ENCODE measurements at regions not wholly inside any gene's neighbourhood (a gene's known extent, or its start where the extent isn't known, plus 50 kb on each side); places are given as distances from the start of the nearest gene placed in this dataset.
"Not testable (repeated sequence)": the region's sequence is repeated elsewhere in the genome, so short reads cannot be mapped to it uniquely, and the experiment has no call there.

DNA sequence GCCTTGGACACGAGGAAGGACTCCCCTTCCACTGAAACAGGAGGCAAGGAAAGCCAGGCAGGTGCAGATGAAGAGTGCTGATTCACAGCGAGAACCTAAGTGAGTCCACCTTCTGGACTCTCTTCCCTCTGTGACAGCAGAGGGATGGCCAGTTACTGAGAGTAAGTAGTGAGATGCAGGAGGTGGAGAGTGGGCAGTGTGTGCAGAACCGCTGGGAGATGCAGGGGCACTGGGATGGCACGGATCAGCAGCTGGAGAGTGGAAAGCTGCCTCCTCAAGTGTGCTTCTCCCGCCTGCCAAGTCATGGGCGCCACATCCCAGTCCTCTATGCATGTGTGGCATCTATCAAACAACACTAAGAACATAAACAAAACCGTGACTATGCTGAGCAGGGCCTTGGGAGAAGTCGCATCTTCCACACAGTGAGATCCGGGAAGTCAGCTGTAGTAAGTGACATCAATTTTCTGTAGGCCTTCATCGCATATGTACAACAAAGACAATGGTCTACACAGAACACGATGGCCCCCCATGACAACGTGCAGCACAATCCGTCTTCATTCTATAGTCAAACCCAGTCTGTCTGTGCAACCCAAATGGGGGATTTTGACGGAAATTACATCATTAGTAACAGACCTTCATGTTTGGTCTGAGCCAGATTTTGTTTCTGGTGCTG lies 217.4 kb upstream of the KLF14 start:
- no peak overlapping the region for H3K27ac Mint-ChIP-seq
- DNase-seq (peak; percentile 49 to 58 (median 50)), ATAC-seq (replicated peaks) (peak; percentile 85)
- peaks cover 30% of the 10 kb centered on the region for H3K36me3 Mint-ChIP-seq (ENCODE audit: insufficient read depth)
- no peaks in the 10 kb centered on the region for H3K27me3 Mint-ChIP-seq
- no peak overlapping the region for H3K4me3 Mint-ChIP-seq
- H3K4me1 Mint-ChIP-seq (ENCODE audit: low read depth in 2 of 2): peaks cover 54 to 59% of the 10 kb centered on the region in 2 donors
- no peaks in the 10 kb centered on the region for H3K9me3 Mint-ChIP-seq

- Mint-ChIP-seq H3K4me1 (ENCODE audit: low read depth in 2 of 2) (peaks cover 53 to 58% of the 10 kb centered on the region in 2 donors), H3K27ac (no peak overlapping the region), H3K27me3 (no peaks in the 10 kb centered on the region), H3K9me3 (no peaks in the 10 kb centered on the region), H3K36me3 (ENCODE audit: insufficient read depth) (peaks cover 30% of the 10 kb centered on the region), H3K4me3 (no peak overlapping the region)
- DNase-seq: no peak
- ATAC-seq (replicated peaks): no peak
Measured at GRCh38 chr7:130951976-130952876, 218.2 kb upstream of the KLF14 start.

DNA sequence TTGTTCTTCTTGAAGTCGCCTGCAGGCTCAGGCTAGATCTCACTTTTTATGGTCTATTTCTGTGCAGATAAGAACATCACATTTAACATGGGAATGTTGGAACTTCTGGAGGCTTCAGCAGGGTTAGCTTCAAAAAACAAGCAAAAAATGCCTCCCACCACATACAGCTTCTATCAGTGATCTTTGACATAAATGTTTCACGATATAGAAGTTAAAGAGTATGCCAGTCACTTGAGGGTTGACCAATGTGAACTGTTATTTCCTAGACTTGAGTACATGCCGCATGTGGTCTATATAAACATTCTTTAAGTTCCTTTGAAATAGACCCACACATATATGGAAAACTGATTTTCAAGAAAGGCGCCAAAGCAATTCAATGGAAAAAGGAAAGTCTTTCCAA lies 219.2 kb upstream of the KLF14 start:
- no peaks in the 10 kb centered on the region for H3K27me3 Mint-ChIP-seq
- H3K4me3 Mint-ChIP-seq: no peak overlapping the region
- peaks cover 36% of the 10 kb centered on the region for H3K36me3 Mint-ChIP-seq (ENCODE audit: insufficient read depth)
- H3K4me1 Mint-ChIP-seq (ENCODE audit: low read depth in 2 of 2): peaks cover 53 to 57% of the 10 kb centered on the region in 2 donors
- no peak overlapping the region for H3K27ac Mint-ChIP-seq
- DNase-seq (no peak), ATAC-seq (replicated peaks) (no peak)
- no peaks in the 10 kb centered on the region for H3K9me3 Mint-ChIP-seq

DNA sequence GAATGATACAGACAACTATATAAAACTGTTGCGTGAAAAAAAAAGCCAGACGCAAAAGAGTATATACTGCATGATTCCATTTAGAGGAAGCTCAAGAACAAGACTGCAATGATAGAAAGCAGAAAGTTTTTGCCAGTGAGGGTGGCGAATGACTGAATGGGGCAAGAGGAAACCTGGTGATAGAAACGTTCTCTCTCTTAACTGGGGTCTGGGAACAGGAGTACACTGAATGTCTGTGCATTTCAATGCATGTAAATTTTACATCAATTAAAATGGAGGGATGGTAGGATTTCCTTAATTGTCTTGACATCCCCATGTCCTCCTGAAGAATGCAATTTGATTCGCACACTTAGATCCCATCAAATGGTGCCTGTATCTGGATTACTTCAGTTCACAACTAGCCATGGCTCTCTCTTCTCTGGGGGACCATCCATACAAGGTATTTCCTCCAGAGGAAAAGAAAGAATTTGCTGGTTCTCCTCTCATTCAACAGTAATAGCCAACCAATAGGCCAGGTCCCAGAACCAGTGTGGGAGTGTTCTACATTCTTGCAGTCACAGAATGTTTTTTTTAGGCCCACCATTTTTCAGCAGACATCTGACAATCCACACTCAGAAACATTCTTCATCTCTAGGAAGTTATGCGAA lies 221.0 kb upstream of the KLF14 start:
- H3K9me3 Mint-ChIP-seq: no peaks in the 10 kb centered on the region
- H3K27me3 Mint-ChIP-seq: no peaks in the 10 kb centered on the region
- peak overlapping the region; percentile 91 to 93 for H3K27ac Mint-ChIP-seq
- H3K36me3 Mint-ChIP-seq (ENCODE audit: insufficient read depth): peaks cover 53% of the 10 kb centered on the region
- H3K4me1 Mint-ChIP-seq (ENCODE audit: low read depth in 2 of 2): peaks cover 60 to 69% of the 10 kb centered on the region in 2 donors
- ATAC-seq (replicated peaks) (no peak), DNase-seq (no peak)
- peak overlapping the region in 1 of 2 donors; percentile 81 for H3K4me3 Mint-ChIP-seq

- Mint-ChIP-seq H3K9me3 (no peaks in the 10 kb centered on the region), H3K36me3 (ENCODE audit: insufficient read depth) (peaks cover 58% of the 10 kb centered on the region), H3K4me1 (ENCODE audit: low read depth in 2 of 2) (peaks cover 64 to 72% of the 10 kb centered on the region in 2 donors), H3K4me3 (peak overlapping the region in 1 of 2 donors; percentile 81), H3K27ac (peak overlapping the region; percentile 91 to 93), H3K27me3 (no peaks in the 10 kb centered on the region)
- no peak for ATAC-seq (replicated peaks)
- DNase-seq: no peak
Measured at GRCh38 chr7:130955565-130955919, 221.5 kb upstream of the KLF14 start.

- peak overlapping the region; percentile 91 to 93 for H3K27ac Mint-ChIP-seq
- peak overlapping the region in 1 of 2 donors; percentile 81 for H3K4me3 Mint-ChIP-seq
- peaks cover 68% of the 10 kb centered on the region for H3K36me3 Mint-ChIP-seq (ENCODE audit: insufficient read depth)
- H3K27me3 Mint-ChIP-seq: no peaks in the 10 kb centered on the region
- no peaks in the 10 kb centered on the region for H3K9me3 Mint-ChIP-seq
- H3K4me1 Mint-ChIP-seq (ENCODE audit: low read depth in 2 of 2): peaks cover 66 to 80% of the 10 kb centered on the region in 2 donors
- DNase-seq: no peak
- ATAC-seq (replicated peaks): no peak
Measured at GRCh38 chr7:130956417-130957136, 222.6 kb upstream of the KLF14 start.

- Mint-ChIP-seq H3K9me3 (no peaks in the 10 kb centered on the region), H3K36me3 (ENCODE audit: insufficient read depth) (peaks cover 72% of the 10 kb centered on the region), H3K4me1 (ENCODE audit: low read depth in 2 of 2) (peaks cover 70 to 84% of the 10 kb centered on the region in 2 donors), H3K27ac (peak overlapping the region; percentile 91 to 93), H3K4me3 (peak overlapping the region in 1 of 2 donors; percentile 81), H3K27me3 (no peaks in the 10 kb centered on the region)
- ATAC-seq (replicated peaks) (peak; percentile 31), DNase-seq (peak in 1 of 3 experiments; percentile 36)
Measured at GRCh38 chr7:130957137-130957513, 223.1 kb upstream of the KLF14 start.

DNA sequence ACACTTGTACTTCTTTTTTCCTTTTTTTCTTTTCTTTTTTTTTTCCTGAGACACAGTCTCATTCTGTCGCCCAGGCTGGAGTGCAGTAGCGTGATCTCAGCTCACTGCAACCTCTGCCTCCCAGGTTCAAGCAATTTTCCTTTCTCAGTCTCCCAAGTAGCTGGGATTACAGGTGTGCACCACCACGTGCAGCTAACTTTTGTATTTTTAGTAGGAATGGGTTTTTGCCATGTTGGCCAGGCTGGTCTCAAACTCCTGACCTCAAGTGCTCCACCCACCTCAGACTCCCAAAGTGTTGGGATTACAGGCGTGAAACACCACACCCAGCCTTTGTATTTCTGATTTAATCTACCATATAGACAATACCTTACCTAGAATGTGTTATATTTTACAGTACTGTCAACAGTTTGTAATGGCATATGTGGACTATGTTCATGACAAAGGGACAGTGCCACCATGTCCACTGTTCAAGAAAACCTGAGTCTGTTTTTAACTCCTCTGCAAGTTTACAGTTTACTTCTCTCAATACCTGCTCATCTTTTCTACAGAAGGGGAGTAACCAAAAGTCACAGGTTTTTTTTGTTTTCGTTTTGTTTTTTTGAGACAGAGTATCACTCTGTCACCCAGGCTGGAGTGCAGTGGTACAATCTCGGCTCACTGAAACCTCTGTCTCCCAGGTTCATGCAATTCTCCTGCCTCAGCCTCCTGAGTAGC lies 223.9 kb upstream of the KLF14 start:
- H3K36me3 Mint-ChIP-seq (ENCODE audit: insufficient read depth): peaks cover 75% of the 10 kb centered on the region
- not testable (repeated sequence) for H3K9me3 Mint-ChIP-seq; ATAC-seq (replicated peaks); H3K27me3 Mint-ChIP-seq; DNase-seq
- peak overlapping the region in 1 of 2 donors; percentile 81 for H3K4me3 Mint-ChIP-seq
- peaks cover 73 to 84% of the 10 kb centered on the region in 2 donors for H3K4me1 Mint-ChIP-seq (ENCODE audit: low read depth in 2 of 2)
- peak overlapping the region; percentile 91 to 93 for H3K27ac Mint-ChIP-seq

DNA sequence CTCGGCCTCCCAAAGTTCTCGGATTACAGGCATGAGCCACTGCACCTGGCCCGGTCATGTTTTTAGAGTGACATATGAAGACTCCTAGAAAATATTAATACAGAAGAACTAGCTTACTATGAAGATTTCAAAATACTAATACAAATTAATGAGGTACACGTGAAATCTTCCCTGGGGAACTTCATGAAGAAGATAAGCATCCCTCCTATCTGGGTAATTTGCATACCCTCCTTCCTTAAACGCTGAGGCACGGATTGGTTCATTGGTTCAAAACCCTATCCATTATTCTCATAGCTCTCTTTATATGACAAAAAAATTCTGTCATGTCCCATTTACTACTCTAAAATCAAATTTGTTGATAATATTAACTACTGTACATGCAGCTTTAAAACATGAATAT lies 224.8 kb upstream of the KLF14 start:
- DNase-seq: no peak
- Mint-ChIP-seq H3K27me3 (no peaks in the 10 kb centered on the region), H3K4me3 (peak overlapping the region in 1 of 2 donors; percentile 81), H3K27ac (peak overlapping the region; percentile 91 to 93), H3K4me1 (ENCODE audit: low read depth in 2 of 2) (peaks cover 66 to 80% of the 10 kb centered on the region in 2 donors), H3K36me3 (ENCODE audit: insufficient read depth) (peaks cover 79% of the 10 kb centered on the region), H3K9me3 (no peaks in the 10 kb centered on the region)
- no peak for ATAC-seq (replicated peaks)

DNA sequence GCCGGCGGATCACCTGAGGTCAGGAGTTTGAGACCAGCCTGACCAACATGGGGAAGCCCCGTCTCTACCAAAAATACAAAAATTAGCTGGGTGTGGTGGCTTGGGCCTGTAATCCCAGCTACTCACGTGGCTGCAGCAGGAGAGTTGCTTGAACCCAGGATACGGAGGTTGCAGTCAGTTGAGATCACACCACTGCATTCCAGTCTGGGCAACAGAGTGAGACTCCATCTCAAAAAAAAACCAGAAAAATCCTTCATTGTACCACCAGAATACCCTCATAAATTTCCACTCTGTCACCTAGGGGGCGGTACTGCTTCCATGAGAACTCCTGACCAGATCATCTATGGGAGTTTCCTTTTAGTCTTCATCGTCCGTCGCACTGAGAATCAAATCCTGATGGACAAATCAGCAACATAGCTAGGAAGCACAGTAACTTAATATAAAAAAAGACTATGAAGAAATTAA lies 225.8 kb upstream of the KLF14 start:
- H3K4me1 Mint-ChIP-seq (ENCODE audit: low read depth in 2 of 2): peaks cover 57 to 71% of the 10 kb centered on the region in 2 donors
- H3K36me3 Mint-ChIP-seq (ENCODE audit: insufficient read depth): peaks cover 76% of the 10 kb centered on the region
- H3K4me3 Mint-ChIP-seq: peak overlapping the region in 1 of 2 donors; percentile 81
- peak overlapping the region; percentile 93 to 96 for H3K27ac Mint-ChIP-seq
- H3K27me3 Mint-ChIP-seq: no peaks in the 10 kb centered on the region
- no peaks in the 10 kb centered on the region for H3K9me3 Mint-ChIP-seq
- ATAC-seq (replicated peaks) (no peak), DNase-seq (no peak)

DNA sequence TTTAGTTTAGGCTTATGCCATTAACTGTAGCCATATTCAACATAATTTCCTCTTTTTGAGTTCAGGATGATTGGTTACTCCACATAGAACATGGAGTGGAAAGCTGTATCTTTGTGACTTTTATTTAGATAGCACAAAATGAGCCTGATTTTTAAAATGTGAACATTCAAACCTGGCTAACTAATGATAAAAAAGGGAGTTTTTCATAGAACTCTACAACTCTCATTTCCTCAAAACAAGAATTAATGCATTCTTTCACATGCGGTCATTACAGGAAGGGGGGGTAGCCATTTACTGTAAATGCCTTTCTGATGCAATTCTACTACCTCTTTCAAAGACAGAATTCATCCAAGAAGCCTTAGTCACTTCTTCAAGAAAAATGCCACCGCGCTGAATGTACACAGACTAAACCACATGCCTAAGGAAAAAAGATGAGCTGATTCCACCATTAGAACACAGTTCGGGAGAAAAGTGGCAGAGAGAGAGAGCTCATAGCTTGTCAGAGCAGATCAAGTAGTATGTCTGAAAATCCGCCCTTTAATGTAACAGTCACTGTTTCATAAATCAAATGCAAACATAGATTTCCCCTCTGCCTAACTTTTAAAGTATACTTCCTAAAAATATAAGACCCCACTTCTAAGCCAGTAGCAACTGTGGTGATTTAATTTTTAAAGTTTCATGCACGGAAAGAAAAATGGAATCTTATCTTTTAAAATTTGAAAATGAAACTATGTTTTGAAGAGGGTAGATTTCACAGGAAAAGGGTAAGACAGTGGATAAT lies 226.4 kb upstream of the KLF14 start:
- H3K4me3 Mint-ChIP-seq: peak overlapping the region in 1 of 2 donors; percentile 81
- ATAC-seq (replicated peaks) (peak; percentile 31), DNase-seq (peak in 2 of 3 experiments; percentile 33 to 56)
- peaks cover 80% of the 10 kb centered on the region for H3K36me3 Mint-ChIP-seq (ENCODE audit: insufficient read depth)
- no peaks in the 10 kb centered on the region for H3K9me3 Mint-ChIP-seq
- no peaks in the 10 kb centered on the region for H3K27me3 Mint-ChIP-seq
- peak overlapping the region; percentile 93 to 96 for H3K27ac Mint-ChIP-seq
- peaks cover 51 to 65% of the 10 kb centered on the region in 2 donors for H3K4me1 Mint-ChIP-seq (ENCODE audit: low read depth in 2 of 2)

- Mint-ChIP-seq H3K9me3 (no peaks in the 10 kb centered on the region), H3K27me3 (no peaks in the 10 kb centered on the region), H3K4me1 (ENCODE audit: low read depth in 2 of 2) (peaks cover 43 to 58% of the 10 kb centered on the region in 2 donors), H3K36me3 (ENCODE audit: insufficient read depth) (peaks cover 83% of the 10 kb centered on the region), H3K27ac (peak overlapping the region; percentile 93 to 96), H3K4me3 (peak overlapping the region in 1 of 2 donors; percentile 81)
- ATAC-seq (replicated peaks): peak; percentile 77
- DNase-seq: peak; percentile 70 to 79 (median 72)
Measured at GRCh38 chr7:130961128-130961601, 227.2 kb upstream of the KLF14 start.
